HG03457 (cell line): ENCODE measurements at regions not wholly inside any gene's neighbourhood (a gene's known extent, or its start where the extent isn't known, plus 50 kb on each side); places are given as distances from the start of the nearest gene placed in this dataset.
"Not testable (repeated sequence)": the region's sequence is repeated elsewhere in the genome, so short reads cannot be mapped to it uniquely, and the experiment has no call there.

Experiments
- ATAC-seq: cut with Tn5 transposase; IDR thresholded peaks from one replicate; pipeline ENCODE4 v1.9.1; 2021; ENCODE audit warnings: moderate number of reproducible peaks; ENCODE audit not compliant: unreplicated experiment

GRCh38 chr7:32227746-32228145 is 157.5 kb upstream of the PDE1C start:
- no peak for ATAC-seq

- no peak for ATAC-seq
Measured at GRCh38 chr7:32224276-32224675, 154.1 kb upstream of the PDE1C start.

GRCh38 chr7:32223721-32224120 is 153.5 kb upstream of the PDE1C start:
- no peak for ATAC-seq

DNA sequence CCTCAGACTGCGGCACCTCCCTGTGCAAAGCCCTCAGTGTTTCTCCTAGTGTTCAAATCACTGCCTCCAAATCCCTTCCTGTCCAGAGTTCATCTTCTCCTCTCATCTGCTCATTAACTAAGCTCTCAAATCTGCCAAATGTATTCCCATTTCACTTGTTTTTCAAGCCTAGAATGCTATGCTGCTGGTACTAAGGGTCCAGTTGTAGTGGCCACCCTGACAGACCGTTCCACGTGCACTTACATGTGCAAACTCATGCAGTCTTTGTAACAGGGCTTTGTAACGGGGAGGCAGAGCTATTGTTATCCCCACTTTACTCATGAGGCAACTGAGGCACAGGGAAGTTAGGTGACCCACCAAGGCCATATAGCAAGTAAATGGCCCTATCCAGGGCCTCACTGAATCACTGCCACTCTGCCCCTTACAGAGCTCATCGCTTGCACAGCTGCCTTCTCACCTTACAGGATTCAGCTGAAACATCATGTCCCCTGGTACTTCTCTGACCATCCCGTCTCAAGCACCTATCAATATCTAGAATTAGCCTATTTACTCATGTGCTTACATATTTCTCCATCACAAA is 153.0 kb upstream of the PDE1C start:
- ATAC-seq = no peak

DNA sequence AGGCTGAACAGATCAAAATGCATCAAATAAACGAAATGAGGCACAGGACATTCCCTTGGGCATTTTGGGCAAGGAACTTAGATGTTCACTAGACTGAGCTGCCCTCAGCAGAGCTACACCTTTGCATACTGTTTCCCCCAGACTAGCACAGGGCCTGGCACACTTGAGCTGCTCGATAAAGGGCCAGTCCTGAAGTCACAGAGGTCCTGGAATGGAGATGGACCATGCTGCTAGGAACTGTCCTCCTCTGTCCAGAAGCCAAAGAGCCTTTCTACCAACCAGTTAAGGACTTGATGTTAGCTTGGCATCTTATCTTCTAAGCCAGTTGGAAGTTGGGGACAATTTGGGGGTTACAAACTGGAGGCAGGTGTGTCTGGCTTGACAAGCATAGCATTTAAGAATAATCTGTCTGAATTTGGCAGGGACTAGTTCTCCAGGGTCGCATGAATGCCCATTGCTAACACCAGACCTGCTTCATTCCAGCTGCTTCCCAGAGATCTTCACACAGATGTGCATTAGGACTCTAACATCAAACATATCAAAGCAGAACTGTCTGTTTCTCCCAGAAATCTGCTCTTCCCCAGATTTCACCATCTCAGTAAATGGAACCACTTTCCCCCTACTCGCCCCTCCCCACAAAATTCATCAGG is 152.2 kb upstream of the PDE1C start:
- no peak for ATAC-seq

DNA sequence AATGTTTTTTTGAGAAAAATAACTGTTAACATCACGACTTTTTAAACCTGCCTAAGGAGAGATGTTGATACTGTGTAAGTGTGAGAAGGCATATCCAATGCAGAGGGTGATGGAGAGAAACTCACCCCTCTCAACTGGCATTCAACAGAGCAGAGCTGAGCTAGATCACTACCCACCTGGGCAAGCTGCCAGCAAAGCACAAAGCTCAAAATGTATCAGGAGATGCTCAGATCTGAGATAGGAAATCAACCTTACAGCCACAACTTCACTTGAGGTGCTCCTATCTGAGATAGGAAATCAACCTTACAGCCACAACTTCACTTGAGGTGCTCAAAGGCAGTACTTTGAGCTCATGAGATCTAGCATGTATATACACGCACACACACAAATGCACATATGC is 151.5 kb upstream of the PDE1C start:
- no peak for ATAC-seq

DNA sequence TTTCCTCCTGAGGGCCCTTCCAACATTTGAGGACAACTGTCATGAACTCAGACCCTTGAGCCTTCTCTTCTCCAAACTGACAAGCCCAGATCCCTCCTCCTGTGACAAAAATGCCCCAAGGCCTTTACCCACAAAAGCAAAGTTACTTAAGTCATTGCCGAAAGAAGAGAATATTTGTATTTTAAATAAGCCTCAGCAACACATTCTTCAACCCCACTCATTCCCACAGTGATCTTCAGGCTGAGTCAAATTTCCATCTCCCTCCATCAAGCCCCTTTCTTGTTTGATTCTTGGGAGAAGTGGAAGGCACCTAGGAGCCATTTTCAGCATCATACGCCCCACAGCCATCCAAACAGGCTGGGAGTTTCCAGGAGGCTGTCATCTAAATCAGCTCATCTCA is 150.8 kb upstream of the PDE1C start:
- no peak for ATAC-seq

- not testable (repeated sequence) for ATAC-seq
Measured at GRCh38 chr7:32219831-32220230, 149.6 kb upstream of the PDE1C start.

- ATAC-seq = no peak
Measured at GRCh38 chr7:32219416-32219815, 149.2 kb upstream of the PDE1C start.

DNA sequence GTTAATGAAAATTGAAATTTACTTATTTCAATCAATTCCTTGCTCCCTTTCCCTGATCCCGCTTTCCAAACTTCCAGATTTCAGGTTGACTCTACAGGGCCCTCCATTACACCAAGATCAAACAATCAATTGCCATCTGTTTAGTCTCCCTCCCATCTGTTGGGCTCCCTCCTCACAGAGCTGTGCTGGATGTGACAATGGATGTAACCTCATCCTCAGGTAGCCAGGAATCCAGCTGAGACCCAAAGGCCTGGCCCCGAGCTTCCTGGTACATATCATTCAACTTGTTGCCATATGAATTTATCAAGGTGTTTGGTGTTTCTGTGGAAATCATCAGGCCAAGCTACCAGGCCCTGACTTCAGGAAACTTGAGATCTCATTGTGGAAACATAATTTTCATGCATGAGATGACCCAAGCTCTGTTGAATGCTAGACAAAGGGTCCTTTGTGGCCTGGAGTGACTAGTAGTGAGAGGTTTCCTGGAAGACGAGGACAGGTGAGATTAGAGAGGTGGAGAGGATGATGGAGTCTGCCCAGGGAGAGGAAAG is 148.6 kb upstream of the PDE1C start:
- ATAC-seq = no peak

GRCh38 chr7:32218154-32218467 is 147.9 kb upstream of the PDE1C start:
- no peak for ATAC-seq

GRCh38 chr7:32217341-32218153 is 147.3 kb upstream of the PDE1C start:
- no peak for ATAC-seq

- ATAC-seq = no peak
Measured at GRCh38 chr7:32216759-32217158, 146.6 kb upstream of the PDE1C start.

GRCh38 chr7:32215697-32216096 is 145.5 kb upstream of the PDE1C start:
- ATAC-seq = no peak

DNA sequence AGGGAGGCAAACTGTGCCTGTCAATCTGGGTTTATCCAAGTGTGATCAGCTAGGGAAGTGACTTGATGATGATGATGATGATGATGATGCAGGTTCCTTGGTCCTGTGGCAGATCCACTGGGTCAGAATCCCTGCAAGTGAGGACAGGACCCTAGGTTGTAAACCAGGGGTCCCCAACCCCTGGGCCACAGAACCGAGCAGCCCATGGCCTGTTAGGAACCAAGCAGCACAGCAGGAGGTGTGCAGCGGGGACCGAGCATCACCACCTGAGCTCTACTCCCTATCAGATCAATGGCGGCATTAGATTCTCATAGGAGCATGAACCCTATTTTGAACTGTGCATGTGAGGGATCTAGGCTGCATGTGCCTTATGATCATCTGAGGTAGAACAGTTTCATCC is 144.7 kb upstream of the PDE1C start:
- no peak for ATAC-seq

DNA sequence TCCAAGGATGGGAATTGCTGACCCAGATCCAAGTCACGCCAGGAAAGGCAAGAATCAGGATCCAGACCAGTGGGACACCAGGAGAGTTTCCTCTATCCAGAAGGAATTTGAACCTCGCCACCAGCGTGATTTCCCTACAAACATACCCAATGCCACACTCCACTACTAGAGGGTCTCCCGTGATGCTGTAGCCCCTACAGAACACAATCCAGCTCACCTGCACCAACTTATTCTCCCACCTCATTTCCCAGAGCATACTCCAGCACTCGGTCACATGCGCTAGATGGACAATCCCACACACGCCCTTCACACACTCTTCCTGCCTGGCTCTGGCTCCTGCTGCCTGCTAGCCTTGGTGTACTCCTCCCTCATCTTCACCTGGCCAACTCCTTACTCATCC is 142.1 kb upstream of the PDE1C start:
- ATAC-seq = no peak

DNA sequence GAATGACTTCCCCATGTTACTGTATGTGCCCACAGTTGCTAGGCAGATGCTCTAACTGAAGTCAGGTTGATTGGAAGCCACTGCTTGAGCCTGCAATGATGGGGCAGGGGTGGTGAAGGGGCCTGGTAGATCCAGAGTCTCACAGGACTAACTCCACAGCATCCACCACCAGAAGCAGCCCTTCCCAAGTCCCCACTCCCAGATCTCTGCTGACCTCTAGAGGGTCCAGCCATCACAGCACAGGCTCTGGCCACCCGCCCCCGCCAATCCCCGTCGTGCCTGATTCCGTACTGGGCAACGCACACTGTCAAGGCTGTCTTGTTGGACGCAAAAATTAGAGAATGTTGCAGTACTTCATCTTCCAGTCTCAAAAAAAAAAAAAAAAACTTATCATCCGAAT is 136.8 kb upstream of the PDE1C start:
- no peak for ATAC-seq

GRCh38 chr7:32206488-32206887 is 136.3 kb upstream of the PDE1C start:
- ATAC-seq = no peak

- not testable (repeated sequence) for ATAC-seq
Measured at GRCh38 chr7:32205298-32205824, 135.2 kb upstream of the PDE1C start.

DNA sequence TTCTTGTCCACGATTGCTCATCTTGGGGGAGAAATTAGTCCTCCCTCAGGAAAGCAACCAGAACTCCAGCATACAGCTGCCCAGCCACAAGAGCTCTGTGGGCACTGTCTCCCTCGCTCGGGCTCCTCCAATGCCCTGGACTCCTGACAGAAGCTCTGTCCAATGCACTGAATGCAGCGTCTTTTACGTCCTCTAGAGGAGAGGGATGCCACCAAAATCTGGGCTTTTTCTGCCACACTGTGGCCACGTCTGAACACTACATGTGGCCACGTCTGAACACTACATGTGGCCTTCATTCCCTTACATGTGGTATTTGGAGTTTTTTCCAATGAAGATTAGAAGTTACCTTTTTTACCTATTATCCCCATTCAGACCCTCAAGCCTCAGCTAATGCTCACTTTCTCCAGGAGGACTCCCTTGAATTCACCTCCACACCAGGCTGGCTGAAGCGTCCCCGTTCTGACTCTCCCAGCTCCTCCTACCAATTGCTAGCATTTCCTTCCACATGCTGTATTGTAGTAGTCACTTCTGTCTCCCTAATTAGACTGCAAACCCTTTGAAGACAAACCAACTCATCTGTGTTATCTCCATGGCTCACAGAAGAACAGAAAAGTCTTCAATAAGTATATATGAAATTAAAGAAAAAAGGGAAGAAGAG is 134.3 kb upstream of the PDE1C start:
- ATAC-seq = no peak

GRCh38 chr7:32200646-32201045 is 130.4 kb upstream of the PDE1C start:
- ATAC-seq = no peak
